Forelimb muscle (tissue), 1 donor: ENCODE measurements at regions not wholly inside any gene's neighbourhood (a gene's known extent, or its start where the extent isn't known, plus 50 kb on each side); places are given as distances from the start of the nearest gene placed in this dataset.
"Not testable (repeated sequence)": the region's sequence is repeated elsewhere in the genome, so short reads cannot be mapped to it uniquely, and the experiment has no call there.

Experiments used
- DNase-seq: peaks from one replicate; pipeline ENCODE4 v3.0.0-alpha.2; 2013; ENCODE audit warnings: low read depth

DNA sequence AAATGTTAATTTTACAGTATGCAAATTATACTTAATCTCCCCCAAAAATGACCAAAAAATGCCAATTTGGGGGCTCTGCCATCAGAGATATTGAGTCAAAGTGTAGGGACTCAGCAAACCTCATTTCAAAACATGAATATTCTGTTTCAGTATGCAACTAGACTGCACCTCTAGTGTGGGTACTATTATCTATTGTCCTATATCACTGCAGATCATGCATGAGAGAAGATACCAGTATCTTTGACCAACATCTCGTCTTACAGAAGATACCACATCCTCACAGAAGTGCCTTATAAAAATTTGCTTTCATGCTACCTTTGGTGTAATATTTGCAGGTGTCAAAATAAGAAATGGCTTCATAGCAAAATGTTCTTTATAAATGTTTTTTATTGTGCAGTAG is 623.8 kb downstream of the TENT5A start:
- no peak for DNase-seq

DNA sequence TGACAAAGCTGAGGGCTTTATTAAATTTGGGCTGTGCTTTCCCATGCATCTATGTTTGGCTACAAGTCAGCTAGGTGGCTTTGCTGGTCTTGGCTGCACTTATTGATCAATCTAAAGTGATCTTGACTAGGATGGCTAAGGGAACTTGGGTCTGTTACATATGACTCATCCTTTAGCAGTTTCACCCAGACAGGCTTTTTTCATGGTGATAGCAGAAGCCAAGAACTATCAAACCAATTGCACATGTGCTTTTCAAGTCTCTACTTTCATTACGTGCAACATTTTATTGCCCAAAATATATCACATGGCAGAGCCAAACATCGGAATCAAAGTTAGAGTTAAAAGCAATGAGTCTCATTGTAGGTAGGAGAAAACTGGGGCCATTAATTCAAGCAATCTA is 626.3 kb downstream of the TENT5A start:
- no peak for DNase-seq

DNA sequence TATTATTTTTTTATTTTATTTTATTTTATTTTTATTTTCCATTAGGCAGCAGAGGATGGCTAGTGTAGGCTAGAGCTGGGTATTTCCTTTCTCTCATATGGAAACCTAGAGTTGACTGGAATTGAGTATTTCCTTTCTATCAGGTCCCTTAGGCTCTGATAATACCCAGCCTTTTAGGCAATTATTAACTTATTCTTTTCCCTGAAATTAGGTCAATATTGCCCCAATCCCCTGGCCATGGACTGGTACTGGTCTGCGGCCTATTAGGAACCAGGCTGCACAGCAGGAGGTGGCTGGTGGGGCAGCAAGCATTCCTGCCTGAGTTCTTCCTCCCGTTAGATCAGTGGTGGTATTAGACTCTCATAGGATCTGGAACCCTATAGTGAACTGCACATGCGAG is 632.2 kb downstream of the TENT5A start:
- DNase-seq: no peak

DNA sequence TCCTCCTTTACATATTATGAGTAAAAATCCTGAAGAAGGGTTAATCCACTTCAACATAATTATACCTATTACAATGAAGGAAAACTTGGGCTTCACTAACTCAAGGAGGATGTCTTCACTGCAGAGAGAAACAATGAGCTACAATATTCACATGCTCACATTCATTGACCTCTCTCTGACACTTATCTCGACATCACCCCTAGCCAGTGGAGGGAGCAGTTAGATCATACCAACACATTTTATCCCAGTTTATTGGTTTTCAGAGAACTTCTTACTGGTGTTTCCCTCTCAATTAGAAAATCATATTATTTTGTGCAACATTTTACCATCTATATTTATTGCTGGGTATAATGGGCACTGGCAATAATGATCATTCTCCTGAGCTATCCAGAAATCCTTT is 646.5 kb downstream of the TENT5A start:
- DNase-seq: no peak

DNA sequence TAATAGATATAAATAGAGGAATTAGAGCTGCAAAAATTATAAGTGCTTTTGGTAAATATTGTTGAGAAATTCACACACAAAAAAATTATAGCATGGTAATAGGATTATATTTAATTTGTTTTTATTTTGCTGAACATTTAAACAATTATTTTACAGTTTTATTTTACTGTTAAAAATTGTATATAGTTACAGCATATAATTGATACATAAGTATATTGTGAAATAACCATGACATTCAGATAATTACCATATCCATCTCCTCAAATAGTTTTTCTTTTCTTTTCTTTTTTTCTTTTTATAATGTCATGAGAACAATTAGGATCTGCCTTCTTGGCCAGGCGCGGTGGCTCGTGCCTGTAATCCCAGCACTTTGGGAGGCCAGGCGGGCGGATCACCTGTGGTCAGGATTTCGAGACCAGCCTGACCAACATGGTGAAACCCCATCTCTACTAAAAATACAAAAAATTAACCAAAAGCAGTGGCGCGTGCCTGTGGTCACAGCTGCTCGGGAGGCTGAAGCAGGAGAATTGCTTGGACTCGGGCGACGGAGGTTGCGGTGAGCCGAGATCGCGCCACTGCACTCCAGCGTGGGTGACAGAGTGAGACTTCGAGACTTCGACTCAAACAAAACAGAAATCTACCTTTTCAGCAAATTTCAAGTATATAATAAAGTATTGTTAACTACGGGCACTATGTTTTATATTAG is 654.2 kb downstream of the TENT5A start:
- no peak for DNase-seq

DNA sequence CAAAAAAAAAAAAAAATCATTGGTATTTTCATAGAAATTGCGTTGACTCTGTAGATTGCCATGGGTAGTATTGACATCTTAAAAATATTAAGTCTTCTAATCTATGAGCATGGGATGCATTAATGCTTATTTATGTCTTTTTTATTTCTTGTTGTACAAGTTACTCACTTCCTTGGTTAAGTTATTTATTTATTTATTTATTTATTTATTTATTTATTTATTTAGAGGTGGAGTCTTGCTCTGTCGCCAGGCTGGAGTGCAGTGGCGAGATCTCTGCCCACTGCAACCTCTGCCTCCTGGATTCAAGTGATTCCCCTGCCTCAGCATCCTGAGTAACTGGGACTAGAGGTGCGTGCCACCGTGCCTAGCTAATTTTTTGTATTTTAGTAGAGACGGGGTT is 656.0 kb downstream of the TENT5A start:
- not testable (repeated sequence) for DNase-seq

GRCh38 chr6:81093051-81093450 is 659.4 kb downstream of the TENT5A start:
- no peak for DNase-seq

DNA sequence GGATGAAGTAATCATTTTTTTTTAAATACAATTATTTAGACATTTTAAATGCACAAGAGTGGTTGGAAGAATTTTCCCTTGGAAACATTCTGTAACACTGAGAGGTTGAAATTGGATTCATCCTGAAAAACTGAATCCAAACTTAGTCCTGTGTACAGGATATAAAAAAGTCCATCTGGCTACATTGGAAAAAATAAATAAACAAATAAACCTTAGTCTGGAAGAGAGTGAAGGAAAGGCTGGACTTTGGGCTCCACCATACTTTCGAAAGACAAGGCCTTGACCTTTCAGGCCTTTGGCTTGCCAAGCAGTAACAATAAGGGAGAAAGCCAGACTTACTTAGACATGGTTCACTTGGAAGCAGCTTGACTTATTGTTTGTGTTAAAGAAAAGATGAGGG is 664.3 kb downstream of the TENT5A start:
- DNase-seq: no peak

GRCh38 chr6:81086991-81087390 is 665.5 kb downstream of the TENT5A start:
- no peak for DNase-seq

GRCh38 chr6:81085431-81085790 is 667.1 kb downstream of the TENT5A start:
- DNase-seq: no peak

GRCh38 chr6:81084776-81085430 is 667.6 kb downstream of the TENT5A start:
- no peak for DNase-seq

DNA sequence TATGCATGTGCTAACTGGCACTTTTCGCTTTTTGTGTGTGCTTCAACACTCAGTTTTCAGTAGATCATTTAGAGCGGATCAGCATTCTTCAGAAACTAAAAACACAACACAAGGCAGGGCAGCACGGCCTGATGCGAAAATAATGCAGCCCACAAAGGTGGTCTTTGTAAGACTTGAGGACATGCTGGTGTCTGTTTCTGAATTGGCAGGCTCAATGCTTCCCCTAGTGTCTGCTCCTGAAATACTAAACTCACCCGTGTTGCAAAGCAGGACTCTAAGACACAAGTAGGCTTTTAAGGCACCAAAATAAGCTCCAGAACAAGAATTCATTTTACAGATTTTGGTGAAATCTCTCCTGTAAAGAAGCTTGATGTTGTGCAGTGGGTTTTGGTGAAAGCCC is 676.5 kb downstream of the TENT5A start:
- DNase-seq: no peak

GRCh38 chr6:81073318-81073717 is 679.2 kb downstream of the TENT5A start:
- DNase-seq: no peak

DNA sequence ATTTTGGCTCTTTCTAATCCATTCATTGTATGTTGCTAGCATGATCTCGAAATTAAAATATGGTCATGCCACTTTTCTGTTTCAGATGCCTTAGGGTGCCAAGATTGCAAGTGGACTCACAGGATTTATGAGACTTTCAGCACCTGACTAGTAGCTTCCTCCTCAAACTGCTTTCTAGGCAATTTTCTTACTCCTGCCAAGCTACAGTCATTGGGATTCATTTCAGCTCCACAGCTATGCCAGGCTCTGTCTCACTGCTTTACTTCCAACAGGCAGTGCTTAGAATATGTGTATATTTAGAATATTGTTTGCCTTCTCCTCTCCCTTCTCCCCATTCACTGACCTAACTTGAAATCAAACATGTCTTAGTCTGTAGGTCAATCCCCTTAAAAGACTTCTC is 681.4 kb downstream of the TENT5A start:
- DNase-seq: no peak

DNA sequence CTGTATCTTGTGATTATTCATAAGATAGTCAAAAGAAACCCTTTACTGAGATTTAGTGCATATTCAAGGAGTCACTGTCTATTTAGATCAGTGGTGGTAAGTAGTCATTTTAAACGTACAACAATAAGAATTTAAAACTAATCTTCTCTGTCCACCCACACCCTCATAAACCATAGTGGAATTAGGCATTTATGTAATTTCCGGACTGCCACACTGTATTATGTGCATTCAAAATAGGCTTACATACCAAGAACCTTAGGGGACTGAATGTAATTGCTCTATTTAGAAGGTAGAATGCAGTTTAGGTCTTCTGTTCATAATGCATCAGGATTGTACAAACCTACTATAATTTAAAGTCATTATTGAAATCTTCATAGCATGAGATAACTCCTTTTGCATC is 685.4 kb downstream of the TENT5A start:
- DNase-seq: no peak

DNA sequence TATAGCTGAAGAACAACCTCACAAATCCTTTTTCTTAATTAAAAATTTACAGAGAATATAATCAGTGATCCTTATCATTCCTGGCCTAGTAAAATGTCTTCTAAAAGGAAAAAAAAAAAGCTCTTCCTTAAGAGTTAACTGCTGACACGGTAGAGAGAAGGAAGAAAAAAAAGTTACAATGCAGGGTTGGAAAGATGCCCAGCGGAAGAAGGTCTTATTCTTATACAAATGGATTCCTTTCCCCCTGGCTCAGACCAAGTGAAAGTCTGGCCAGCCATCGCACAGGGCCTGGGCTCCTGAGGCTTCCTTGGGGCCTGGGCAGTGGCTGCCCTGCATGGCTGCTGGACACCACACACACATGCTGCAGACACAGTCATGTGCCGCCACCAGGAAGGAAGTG is 688.6 kb downstream of the TENT5A start:
- DNase-seq: no peak

GRCh38 chr6:81054036-81054435 is 698.4 kb downstream of the TENT5A start:
- no peak for DNase-seq

DNA sequence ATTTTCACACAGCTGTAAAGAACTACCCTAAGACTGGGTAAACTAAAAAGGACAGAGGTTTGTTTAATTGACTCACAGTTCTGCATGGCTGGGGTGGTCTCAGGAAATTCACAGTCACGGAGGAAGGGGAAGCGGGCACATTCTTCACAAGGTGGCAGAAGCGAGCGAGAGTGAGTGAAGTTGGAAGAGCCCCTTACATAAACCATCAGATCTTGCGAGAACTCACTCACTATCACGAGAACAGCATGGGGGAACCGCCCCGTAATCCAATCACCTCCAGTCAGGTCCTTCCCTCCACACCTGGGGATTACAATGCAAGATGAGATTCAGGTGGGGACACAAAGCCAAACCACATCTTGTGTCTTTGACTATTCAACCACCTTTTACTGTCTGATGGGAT is 700.5 kb downstream of the TENT5A start:
- no peak for DNase-seq

DNA sequence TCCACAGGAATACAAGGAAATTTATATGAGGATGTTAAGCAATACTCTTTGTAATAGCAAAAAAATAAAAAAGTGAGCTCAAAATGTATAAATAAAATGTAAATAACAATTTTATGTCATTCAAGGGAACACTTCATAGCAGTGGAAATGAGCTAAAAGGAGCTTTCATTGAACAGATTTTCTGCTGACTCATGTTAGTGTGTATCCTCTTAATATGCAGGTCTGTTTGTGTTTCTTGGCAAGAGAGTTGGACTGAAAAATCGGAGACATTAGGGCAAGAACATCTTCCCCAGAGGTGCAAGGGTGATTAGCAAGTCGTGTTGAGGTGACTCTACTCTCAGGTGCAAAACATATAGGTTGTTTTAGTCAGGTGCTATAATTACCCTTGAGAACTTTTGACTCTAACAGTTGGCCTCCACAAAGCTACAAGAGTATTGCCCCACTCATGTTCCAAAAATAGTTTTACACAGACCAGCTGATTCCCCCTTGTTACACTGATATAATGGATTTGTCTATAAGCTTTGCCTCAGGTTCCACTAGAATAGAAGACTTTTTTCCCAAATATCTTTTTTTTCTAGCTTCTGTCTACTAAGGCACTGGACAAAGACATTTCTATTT is 702.9 kb downstream of the TENT5A start:
- no peak for DNase-seq

- DNase-seq: no peak
Measured at GRCh38 chr6:81031416-81031815, 721.1 kb downstream of the TENT5A start.

GRCh38 chr6:81026041-81026553 is 726.4 kb downstream of the TENT5A start:
- DNase-seq: no peak

GRCh38 chr6:81023709-81024108 is 728.8 kb downstream of the TENT5A start:
- DNase-seq: no peak

- no peak for DNase-seq
Measured at GRCh38 chr6:81023007-81023582, 729.4 kb downstream of the TENT5A start.
